BJ (cell line): ENCODE measurements at regions not wholly inside any gene's neighbourhood (a gene's known extent, or its start where the extent isn't known, plus 50 kb on each side); places are given as distances from the start of the nearest gene placed in this dataset.

Source experiments
- CTCF ChIA-PET: fragments of 350-600 bp; formaldehyde crosslinking; extraction: SDS; loops from one replicate; lab custom pipeline; 2021; ENCODE audit warnings: antibody characterized with exemption, inconsistent platforms; lab: Yijun Ruan, JAX
- POLR2A ChIA-PET: fragments of 300-600 bp; sonication (Branson Sonifier 250); formaldehyde crosslinking; extraction: SDS; loops from one replicate; lab custom pipeline; 2021; ENCODE audit warnings: antibody characterized with exemption; lab: Charles Lee
- DNase-seq: peaks from one replicate; pipeline ENCODE4 v3.0.0-alpha.2; 2011; ENCODE audit warnings: low read depth
- H3K27me3 ChIP-seq: 2 replicates; pipeline ENCODE4 v1.6.0; 2011; ENCODE audit warnings: low read length; ENCODE audit not compliant: control insufficient read depth, insufficient read depth
- H3K36me3 ChIP-seq: 2 replicates; pipeline ENCODE4 v1.5.1; 2011; ENCODE audit warnings: low read length; ENCODE audit not compliant: control insufficient read depth, insufficient read depth
- H3K4me3 ChIP-seq: 2 replicates; pipeline ENCODE4 v1.5.1; 2011; ENCODE audit warnings: low read depth, mild to moderate bottlenecking, control low read depth, low read length
- CTCF ChIP-seq: IDR thresholded peaks from 2 replicates; pipeline ENCODE4 v1.5.1; 2011; ENCODE audit warnings: low read depth, mild to moderate bottlenecking, control low read depth, inconsistent platforms, low read length, moderate library complexity; ENCODE audit not compliant: insufficient read depth

DNA sequence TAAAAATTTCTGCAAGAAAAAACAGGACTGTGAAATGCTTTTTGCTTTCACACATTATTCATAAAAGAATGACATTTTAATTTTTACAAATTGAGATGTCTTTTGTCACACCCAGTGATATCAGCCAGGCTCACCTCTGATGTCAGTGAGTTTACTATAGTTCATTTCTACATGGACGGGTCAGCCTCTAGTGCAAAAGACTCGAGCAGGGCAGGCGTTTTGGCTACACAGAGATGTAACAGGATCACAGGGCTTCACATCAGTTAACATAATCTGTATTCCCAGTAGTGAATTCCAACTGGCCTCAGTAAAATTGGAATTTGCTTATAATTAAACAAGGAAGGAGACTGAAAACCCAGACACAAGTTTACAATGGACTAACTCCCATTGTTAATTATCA, 275.6 kb upstream of the ZSWIM2 start:
- TF ChIP-seq CTCF: no peak
- CTCF ChIA-PET: interaction anchor here (0.8 kb wide), 1 partner anchor 9 kb away, joined by 3 read pairs; no protein-coding TSS in a partner anchor
- Histone ChIP-seq H3K4me3 (no peak overlapping the region), H3K36me3 (no peaks in the 10 kb centered on the region), H3K27me3 (no peaks in the 10 kb centered on the region)
- POLR2A ChIA-PET: no interaction called here
- DNase-seq: no peak

- TF ChIP-seq CTCF: no peak
- CTCF ChIA-PET: no interaction called here
- POLR2A ChIA-PET: no interaction called here
- DNase-seq: no peak
- H3K4me3 ChIP-seq: no peak overlapping the region
- H3K36me3 ChIP-seq: no peaks in the 10 kb centered on the region
- no peaks in the 10 kb centered on the region for H3K27me3 ChIP-seq
Measured at GRCh38 chr2:187118331-187119099, 269.5 kb upstream of the ZSWIM2 start.

GRCh38 chr2:187117483-187117882, 268.5 kb upstream of the ZSWIM2 start:
- POLR2A ChIA-PET: no interaction called here
- H3K4me3 ChIP-seq: no peak overlapping the region
- H3K27me3 ChIP-seq: no peaks in the 10 kb centered on the region
- H3K36me3 ChIP-seq: no peaks in the 10 kb centered on the region
- TF ChIP-seq CTCF: no peak
- CTCF ChIA-PET: no interaction called here
- no peak for DNase-seq

DNA sequence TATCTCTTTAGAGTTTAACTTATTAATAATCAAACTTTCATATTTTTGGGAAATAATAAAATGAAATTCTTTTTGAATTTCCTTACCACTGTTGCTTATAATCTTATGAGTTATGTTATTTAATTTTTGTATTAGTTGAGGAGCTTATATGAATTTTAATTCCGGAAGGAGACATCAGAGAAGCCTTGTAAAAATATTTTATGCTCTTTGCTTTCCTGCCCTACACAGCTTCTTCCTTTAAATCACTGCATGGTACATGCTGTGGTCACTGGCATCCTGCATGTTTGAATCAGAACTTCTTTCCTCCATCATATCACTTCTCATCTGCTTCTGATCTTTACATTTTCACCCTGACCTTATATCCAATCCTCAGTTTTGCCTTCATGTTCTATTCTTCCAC, 266.7 kb upstream of the ZSWIM2 start:
- no peaks in the 10 kb centered on the region for H3K27me3 ChIP-seq
- no peaks in the 10 kb centered on the region for H3K36me3 ChIP-seq
- POLR2A ChIA-PET: no interaction called here
- TF ChIP-seq CTCF: no peak
- H3K4me3 ChIP-seq: no peak overlapping the region
- CTCF ChIA-PET: interaction anchor here (0.6 to 0.8 kb wide), 2 partner anchors 9 to 80 kb away, joined by 3 read pairs; no protein-coding TSS in a partner anchor
- no peak for DNase-seq

DNA sequence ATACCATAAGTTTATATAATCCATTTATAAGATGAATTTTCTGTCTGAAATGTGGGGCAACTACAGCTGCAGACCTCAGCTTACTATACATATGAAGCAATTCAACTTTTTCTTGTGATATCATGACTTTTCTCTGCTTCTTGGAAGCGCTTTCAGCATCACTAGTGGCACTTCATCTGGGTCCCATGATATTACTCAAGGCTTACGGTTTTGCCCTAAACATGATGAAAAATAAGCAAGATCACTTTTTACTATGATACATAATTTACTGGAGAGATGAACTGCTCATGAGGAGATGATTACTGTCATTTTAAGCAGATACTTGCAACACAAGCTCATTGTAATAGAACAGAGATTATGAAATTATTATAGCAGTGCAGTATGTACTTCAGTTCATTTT, 258.0 kb upstream of the ZSWIM2 start:
- TF ChIP-seq CTCF: no peak
- H3K36me3 ChIP-seq: no peaks in the 10 kb centered on the region
- no peak for DNase-seq
- no peaks in the 10 kb centered on the region for H3K27me3 ChIP-seq
- ChIA-PET POLR2A (interaction anchor here (0.5 kb wide), 1 partner anchor 186 kb away, joined by 4 read pairs; no protein-coding TSS in a partner anchor), CTCF (no interaction called here)
- H3K4me3 ChIP-seq: no peak overlapping the region
